GM12872 (cell line): ENCODE measurements at regions not wholly inside any gene's neighbourhood (a gene's known extent, or its start where the extent isn't known, plus 50 kb on each side); places are given as distances from the start of the nearest gene placed in this dataset.

Experiments used
- TF ChIP-seq, protein P1 (sequence below): IDR thresholded peaks from 3 replicates; pipeline ENCODE4 v1.5.1; 2011; ENCODE audit warnings: low read depth, mild to moderate bottlenecking, low read length, moderate library complexity; ENCODE audit not compliant: insufficient read depth

DNA sequence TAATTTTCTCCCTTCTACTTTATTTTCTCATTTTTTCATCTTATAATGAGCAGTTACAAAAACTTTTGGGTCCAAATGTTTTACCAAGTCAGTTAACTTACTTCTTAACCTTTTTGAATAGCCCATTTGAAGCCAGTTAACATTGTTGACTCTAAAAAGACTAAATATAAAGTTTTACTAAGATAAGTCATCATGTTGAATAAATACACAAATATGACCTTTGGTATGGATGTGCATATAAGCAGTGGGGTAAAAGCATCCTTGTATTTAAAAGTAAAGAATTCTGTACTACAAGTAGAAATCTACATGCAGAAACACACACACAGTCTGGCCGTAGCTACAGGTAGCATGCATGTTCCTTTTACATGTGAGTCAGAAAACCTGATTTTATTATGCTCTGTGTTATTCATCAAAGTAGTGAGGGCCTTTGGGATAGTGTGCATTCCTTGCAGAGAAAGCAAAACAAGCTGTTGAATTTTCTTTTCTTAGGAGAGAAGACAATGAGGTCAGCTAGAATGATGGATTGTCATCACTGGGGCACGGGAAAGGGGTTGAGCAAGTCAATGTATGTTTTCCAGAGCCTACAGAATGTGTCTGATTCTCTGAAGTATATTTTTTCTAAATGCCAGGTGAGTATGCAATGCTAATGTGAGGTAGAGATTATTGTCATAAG, 533.2 kb upstream of the AGA start:
- TF ChIP-seq, protein P1, sequence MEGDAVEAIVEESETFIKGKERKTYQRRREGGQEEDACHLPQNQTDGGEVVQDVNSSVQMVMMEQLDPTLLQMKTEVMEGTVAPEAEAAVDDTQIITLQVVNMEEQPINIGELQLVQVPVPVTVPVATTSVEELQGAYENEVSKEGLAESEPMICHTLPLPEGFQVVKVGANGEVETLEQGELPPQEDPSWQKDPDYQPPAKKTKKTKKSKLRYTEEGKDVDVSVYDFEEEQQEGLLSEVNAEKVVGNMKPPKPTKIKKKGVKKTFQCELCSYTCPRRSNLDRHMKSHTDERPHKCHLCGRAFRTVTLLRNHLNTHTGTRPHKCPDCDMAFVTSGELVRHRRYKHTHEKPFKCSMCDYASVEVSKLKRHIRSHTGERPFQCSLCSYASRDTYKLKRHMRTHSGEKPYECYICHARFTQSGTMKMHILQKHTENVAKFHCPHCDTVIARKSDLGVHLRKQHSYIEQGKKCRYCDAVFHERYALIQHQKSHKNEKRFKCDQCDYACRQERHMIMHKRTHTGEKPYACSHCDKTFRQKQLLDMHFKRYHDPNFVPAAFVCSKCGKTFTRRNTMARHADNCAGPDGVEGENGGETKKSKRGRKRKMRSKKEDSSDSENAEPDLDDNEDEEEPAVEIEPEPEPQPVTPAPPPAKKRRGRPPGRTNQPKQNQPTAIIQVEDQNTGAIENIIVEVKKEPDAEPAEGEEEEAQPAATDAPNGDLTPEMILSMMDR = no peak

DNA sequence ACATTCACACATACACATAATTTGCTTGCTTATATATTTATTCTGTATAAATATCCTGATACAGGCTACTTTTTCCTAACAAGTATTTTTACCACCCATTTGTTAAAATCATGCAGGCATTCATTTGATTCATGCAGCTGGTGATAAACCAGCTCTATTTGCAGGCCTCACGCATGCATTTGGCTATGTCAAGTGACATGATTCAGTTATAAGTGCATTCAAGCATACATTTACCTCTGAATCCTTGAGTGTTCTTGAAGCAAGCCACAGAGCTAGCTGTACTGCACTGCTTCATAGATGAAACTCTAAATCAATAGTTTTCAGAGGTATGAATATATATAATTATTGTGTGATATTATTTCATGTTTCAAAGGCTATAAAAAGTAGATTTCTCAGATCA, 544.0 kb upstream of the AGA start:
- TF ChIP-seq, protein P1 = no peak

DNA sequence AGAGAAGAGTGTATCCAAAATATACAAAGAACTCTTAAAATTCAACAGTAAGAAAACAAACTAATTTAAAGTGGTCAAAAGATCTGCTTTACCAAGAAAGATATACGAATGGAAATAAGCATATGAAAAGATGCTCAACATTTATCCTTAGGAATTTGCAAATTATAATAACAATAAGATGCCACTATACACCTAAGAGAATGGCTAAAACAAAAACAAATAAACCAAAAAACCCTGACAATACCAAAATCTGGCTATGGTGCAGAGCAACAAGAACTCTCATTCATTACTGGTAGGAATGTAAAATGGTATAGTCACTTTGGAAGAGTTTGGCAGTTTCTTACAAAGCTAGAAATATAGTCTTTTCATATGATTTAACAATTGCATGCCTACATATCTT, 545.7 kb upstream of the AGA start:
- TF ChIP-seq, protein P1 = no peak

DNA sequence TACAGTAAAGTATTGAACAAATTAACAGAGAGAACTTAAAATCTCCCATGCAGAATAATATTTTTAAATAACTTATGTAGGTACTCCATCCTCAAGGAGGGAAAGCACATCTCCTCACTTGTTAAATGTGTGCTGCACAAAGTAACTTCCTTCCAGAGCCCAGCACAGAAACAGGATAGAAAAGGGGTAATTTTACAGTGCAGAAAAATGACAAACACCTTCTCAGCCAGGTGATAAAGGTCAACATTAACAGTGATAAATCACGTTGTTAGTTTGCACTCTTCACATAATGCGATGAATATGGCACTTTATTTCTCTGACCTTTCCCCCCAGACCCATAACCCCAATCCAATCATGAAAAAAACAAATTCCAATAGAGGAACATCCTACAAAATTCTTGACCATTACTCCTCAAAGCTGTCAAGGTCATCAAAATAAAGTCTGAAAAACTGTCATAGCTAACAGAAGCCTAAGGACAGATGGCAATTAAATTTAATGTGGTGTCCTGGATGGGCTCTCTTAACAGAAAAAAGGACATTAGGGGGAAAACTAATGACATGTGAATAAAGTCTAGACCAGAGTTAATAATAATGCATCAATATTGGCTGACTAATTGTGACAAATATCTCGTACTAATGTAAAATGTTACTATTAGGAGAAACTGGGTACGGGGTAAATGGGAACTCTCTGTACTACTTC, 547.4 kb upstream of the AGA start:
- TF ChIP-seq, protein P1 = no peak

DNA sequence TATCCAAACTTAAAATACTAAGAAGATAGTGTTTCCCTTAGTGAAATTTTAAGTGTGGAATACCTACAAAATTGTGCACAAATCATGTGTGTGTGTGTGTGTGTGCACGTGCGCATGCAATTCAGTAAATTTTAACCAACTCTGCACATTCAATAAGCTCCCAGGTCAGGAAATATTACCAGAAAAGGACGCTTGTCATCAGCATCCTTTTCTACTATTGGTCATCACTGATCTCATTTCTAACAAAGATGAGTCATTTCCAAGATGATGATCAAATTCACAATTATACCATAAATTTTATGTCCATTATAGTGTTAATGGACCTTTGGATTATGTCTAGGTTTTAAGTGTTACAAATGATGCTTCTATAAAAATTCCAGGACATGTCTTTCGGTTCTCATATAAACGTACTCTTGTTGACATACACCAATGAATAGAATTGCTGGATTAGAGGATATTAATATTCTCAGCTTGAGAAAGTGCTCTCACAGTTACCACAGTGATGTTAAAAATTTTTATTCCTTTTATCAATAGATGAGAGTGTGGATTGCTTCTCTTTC, 560.9 kb upstream of the AGA start:
- TF ChIP-seq, protein P1 = no peak

DNA sequence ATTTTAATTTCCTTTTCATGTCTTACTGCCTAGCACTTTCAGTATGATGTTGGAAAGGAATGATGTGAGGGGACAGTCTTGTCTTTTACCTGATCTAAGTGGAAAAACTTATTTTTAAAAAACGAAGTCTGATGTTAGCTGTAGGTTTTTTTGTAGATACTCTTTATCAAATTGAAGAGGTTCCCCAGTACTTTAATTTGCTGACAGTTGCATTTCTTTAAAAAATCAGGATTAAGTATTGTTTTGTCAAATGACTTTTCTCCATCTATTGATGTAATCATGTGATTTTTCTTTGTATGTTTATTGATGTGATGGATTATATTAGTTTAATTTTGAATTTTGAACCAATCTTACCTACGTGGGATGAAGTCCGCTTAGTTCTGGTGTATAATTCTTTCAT, 568.4 kb upstream of the AGA start:
- TF ChIP-seq, protein P1 = no peak

DNA sequence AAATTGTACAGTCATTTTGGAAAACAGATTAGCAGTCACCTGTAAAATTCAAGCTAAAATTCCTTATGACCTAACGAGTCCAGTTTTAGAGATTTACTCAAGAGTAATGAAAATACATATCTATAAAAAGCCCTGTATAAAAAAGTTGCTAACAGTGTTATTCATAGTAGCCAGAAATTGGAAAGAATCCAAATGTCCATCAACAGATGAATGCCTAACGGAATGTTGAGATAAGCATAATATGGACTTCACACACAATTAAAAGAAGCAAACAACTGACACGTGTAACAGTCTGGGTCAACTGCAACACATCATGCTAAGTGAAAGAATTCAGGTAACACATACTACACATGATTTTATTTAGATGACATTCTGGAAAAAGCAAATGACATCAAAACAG, 584.8 kb upstream of the AGA start:
- TF ChIP-seq, protein P1 = no peak
